Activated CD4-positive, alpha-beta T cell treated with anti-CD3 and anti-CD28 coated beads for 24 hours (primary cell): ENCODE measurements at regions not wholly inside any gene's neighbourhood (a gene's known extent, or its start where the extent isn't known, plus 50 kb on each side); places are given as distances from the start of the nearest gene placed in this dataset.
"Not testable (repeated sequence)": the region's sequence is repeated elsewhere in the genome, so short reads cannot be mapped to it uniquely, and the experiment has no call there.

ENCODE experiments used
- DNase-seq, 2 donors: peaks; one replicate each; pipeline ENCODE4 v3.0.0-alpha.2; 2020; ENCODE audit warnings: low read depth in 2 of 2

GRCh38 chr2:121132054-121132761 is 152.8 kb downstream of the TFCP2L1 start:
- no peak for DNase-seq

GRCh38 chr2:121132762-121133107 is 152.3 kb downstream of the TFCP2L1 start:
- no peak for DNase-seq

- no peak for DNase-seq
These were observed 151.3 kb downstream of the TFCP2L1 start for GRCh38 chr2:121133551-121134319.

- DNase-seq = no peak
These were observed 150.3 kb downstream of the TFCP2L1 start for GRCh38 chr2:121134728-121135127.

GRCh38 chr2:121135168-121135853 is 149.7 kb downstream of the TFCP2L1 start:
- no peak for DNase-seq

- DNase-seq = no peak
These were observed 148.7 kb downstream of the TFCP2L1 start for GRCh38 chr2:121136323-121136722.

- no peak for DNase-seq
These were observed 147.4 kb downstream of the TFCP2L1 start for GRCh38 chr2:121137571-121137970.

- no peak for DNase-seq
These were observed 144.3 kb downstream of the TFCP2L1 start for GRCh38 chr2:121140734-121141133.

- DNase-seq = no peak
These were observed 142.6 kb downstream of the TFCP2L1 start for GRCh38 chr2:121142452-121142851.

- no peak for DNase-seq
These were observed 140.9 kb downstream of the TFCP2L1 start for GRCh38 chr2:121144111-121144510.

GRCh38 chr2:121146630-121147029 is 138.4 kb downstream of the TFCP2L1 start:
- DNase-seq = no peak

GRCh38 chr2:121147766-121148165 is 137.2 kb downstream of the TFCP2L1 start:
- DNase-seq = no peak

- no peak for DNase-seq
These were observed 136.5 kb downstream of the TFCP2L1 start for GRCh38 chr2:121148481-121148880.

- no peak for DNase-seq
These were observed 135.6 kb downstream of the TFCP2L1 start for GRCh38 chr2:121149384-121149783.

GRCh38 chr2:121150126-121150525 is 134.9 kb downstream of the TFCP2L1 start:
- no peak for DNase-seq

- DNase-seq = no peak
These were observed 134.3 kb downstream of the TFCP2L1 start for GRCh38 chr2:121150713-121151112.

GRCh38 chr2:121151311-121152109 is 133.5 kb downstream of the TFCP2L1 start:
- DNase-seq = no peak

- DNase-seq = no peak
These were observed 132.1 kb downstream of the TFCP2L1 start for GRCh38 chr2:121152861-121153260.

- DNase-seq = no peak
These were observed 131.5 kb downstream of the TFCP2L1 start for GRCh38 chr2:121153516-121153915.

- DNase-seq = no peak
These were observed 129.4 kb downstream of the TFCP2L1 start for GRCh38 chr2:121155502-121156056.

- not testable (repeated sequence) for DNase-seq
These were observed 127.5 kb downstream of the TFCP2L1 start for GRCh38 chr2:121157481-121157880.
